ENCODE measurements at regions not wholly inside any gene's neighbourhood (a gene's known extent, or its start where the extent isn't known, plus 50 kb on each side); places are given as distances from the start of the nearest gene placed in this dataset.

DNA sequence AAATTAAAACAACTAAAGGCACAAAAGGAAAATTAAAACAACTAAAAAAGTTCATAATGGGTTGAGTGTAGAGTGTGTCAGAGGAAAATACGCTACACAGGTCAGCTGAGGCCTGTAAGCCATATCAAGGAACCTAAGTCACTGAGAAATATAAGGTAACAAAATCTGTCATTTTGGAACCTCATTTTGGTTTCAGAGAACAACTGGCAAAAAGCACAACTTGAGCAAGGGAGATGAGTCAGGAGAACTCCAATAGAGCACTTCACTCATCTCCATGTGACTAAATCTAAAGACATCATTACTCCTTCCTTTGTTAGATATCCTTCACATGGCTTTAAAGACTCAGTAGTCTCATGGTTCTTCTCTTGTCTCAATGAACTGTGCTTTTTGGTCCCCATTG, 269.4 kb upstream of the POU5F2 start:
- no peaks in the 10 kb centered on the region for H3K27me3 Mint-ChIP-seq
- H3K27ac Mint-ChIP-seq: no peak overlapping the region
- H3K4me3 Mint-ChIP-seq: no peak overlapping the region
- DNase-seq (ENCODE audit: extremely low spot score, unreplicated experiment): no peak
- peaks cover 11% of the 10 kb centered on the region for H3K9me3 Mint-ChIP-seq
- no peaks in the 10 kb centered on the region for H3K4me1 Mint-ChIP-seq (ENCODE audit: unreplicated experiment)
- peaks cover 23% of the 10 kb centered on the region for H3K36me3 Mint-ChIP-seq
- TF ChIP-seq, protein P1, sequence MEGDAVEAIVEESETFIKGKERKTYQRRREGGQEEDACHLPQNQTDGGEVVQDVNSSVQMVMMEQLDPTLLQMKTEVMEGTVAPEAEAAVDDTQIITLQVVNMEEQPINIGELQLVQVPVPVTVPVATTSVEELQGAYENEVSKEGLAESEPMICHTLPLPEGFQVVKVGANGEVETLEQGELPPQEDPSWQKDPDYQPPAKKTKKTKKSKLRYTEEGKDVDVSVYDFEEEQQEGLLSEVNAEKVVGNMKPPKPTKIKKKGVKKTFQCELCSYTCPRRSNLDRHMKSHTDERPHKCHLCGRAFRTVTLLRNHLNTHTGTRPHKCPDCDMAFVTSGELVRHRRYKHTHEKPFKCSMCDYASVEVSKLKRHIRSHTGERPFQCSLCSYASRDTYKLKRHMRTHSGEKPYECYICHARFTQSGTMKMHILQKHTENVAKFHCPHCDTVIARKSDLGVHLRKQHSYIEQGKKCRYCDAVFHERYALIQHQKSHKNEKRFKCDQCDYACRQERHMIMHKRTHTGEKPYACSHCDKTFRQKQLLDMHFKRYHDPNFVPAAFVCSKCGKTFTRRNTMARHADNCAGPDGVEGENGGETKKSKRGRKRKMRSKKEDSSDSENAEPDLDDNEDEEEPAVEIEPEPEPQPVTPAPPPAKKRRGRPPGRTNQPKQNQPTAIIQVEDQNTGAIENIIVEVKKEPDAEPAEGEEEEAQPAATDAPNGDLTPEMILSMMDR (conservative IDR thresholded peaks at IDR 0.05): no peak

DNA sequence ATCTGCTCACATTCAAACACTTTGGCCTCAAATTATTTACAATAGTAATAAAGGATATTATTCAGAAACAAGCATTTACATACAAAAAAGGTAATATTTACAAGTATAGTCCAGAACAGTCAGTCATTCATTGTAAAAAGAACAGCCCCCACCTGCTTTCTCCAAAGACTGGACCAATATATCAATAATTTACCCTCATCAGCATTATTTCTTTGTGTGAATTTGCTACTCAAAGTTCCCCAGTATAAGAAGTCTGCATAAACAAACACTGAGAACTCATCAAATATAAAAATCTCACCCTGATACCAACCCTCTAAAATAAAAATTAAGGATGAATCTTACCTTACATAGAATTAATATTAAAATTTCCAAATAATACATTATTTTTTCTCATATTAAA, 267.8 kb upstream of the POU5F2 start:
- Mint-ChIP-seq H3K4me1 (ENCODE audit: unreplicated experiment) (no peaks in the 10 kb centered on the region), H3K4me3 (no peak overlapping the region), H3K36me3 (peaks cover 15% of the 10 kb centered on the region), H3K9me3 (peaks cover 2% of the 10 kb centered on the region), H3K27ac (no peak overlapping the region), H3K27me3 (no peaks in the 10 kb centered on the region)
- TF ChIP-seq, protein P1 (conservative IDR thresholded peaks at IDR 0.05): no peak
- DNase-seq (ENCODE audit: extremely low spot score, unreplicated experiment): no peak

DNA sequence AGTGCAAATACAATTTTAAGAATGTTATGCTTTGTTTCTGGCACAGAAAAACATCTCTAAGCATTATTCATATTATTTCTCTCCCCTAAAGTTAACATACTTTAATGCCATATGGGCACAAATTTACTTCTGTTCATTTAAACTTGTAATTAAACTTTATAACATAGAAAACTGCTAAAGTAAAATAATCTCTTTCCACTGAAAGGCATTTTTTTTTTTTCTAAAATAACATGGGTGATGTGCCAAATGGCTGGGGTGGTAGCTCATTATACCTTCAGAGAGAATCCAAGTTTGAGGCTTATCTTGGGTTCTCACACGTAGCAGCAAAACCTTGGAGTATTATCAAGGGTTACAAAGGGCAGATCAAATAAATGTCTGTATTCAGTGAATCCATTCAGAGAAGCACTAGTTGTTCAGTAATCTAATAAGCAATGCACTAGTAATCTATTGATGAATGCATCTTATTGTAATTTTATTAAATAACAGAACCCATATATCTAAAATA, 257.6 kb upstream of the POU5F2 start:
- Mint-ChIP-seq H3K4me1 (ENCODE audit: unreplicated experiment) (no peaks in the 10 kb centered on the region), H3K4me3 (no peak overlapping the region), H3K27me3 (no peaks in the 10 kb centered on the region), H3K9me3 (no peaks in the 10 kb centered on the region), H3K36me3 (no peaks in the 10 kb centered on the region), H3K27ac (no peak overlapping the region)
- TF ChIP-seq, protein P1 (conservative IDR thresholded peaks at IDR 0.05): no peak
- no peak for DNase-seq (ENCODE audit: extremely low spot score, unreplicated experiment)

DNA sequence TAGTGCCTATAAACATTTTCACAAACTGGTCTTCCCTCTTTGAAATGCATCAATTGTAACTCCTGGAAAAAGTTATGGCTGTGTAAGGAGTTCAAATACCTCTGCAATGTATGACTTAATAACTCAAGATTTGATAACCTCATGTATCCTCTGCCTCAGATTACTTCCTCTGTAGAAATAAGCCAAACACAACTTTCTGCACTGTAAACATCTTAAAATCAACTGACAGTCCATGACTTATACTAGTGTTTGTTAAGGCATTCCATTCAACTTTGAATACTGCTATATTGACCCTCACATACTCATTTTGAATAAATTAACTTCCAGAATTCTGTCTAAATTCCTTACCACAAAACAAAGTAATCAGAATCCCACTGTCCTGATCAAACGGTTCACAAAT, 256.2 kb upstream of the POU5F2 start:
- TF ChIP-seq, protein P1 (conservative IDR thresholded peaks at IDR 0.05): no peak
- no peak for DNase-seq (ENCODE audit: extremely low spot score, unreplicated experiment)
- Mint-ChIP-seq H3K36me3 (no peaks in the 10 kb centered on the region), H3K27me3 (no peaks in the 10 kb centered on the region), H3K27ac (no peak overlapping the region), H3K4me3 (no peak overlapping the region), H3K4me1 (ENCODE audit: unreplicated experiment) (no peaks in the 10 kb centered on the region), H3K9me3 (no peaks in the 10 kb centered on the region)

DNA sequence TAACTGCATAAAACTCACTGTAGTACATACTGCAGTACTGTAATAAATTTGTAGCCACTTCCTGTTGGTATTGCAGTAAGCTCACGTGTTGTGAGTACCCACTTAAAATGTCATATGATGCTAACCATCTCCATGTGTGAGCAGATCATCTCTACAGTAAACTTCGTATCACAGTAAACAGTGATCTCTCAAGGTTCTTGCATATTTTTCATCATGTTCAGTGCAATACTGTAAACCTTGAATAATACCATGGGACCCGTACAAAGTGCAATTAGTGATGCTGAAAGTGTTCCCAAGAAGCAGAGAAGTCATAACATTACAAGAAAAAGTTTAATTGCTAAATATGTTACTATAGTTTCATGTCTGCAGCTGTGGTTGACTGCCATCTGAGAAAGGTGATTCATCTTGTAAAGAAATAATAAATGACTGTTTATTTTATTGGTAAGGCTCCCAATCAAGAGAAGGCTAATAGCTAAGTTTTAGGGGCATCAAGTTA, 253.8 kb upstream of the POU5F2 start:
- TF ChIP-seq, protein P1 (conservative IDR thresholded peaks at IDR 0.05): no peak
- no peak overlapping the region for H3K4me3 Mint-ChIP-seq
- H3K27ac Mint-ChIP-seq: no peak overlapping the region
- peaks cover 5% of the 10 kb centered on the region for H3K4me1 Mint-ChIP-seq (ENCODE audit: unreplicated experiment)
- H3K27me3 Mint-ChIP-seq: no peaks in the 10 kb centered on the region
- no peaks in the 10 kb centered on the region for H3K9me3 Mint-ChIP-seq
- no peak for DNase-seq (ENCODE audit: extremely low spot score, unreplicated experiment)
- H3K36me3 Mint-ChIP-seq: no peaks in the 10 kb centered on the region

DNA sequence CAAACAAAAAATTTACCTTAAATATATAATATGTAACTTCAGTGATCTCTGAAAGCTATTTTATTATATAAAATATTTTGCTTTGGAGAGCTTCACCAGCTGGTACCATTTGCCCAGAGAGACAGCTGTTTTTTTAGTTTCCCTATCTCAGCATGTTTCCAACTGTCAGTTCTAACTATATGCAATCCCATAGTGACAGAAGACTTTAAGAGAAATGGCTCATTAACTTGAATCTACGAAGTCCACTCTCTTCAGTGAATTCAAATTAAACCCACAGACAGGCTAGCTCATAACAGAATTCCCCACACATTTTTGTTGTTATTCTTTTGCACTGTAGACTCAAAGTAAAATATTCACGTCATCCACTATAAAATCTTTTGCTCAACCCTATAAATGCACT, 251.8 kb upstream of the POU5F2 start:
- peaks cover 1% of the 10 kb centered on the region for H3K36me3 Mint-ChIP-seq
- no peak for DNase-seq (ENCODE audit: extremely low spot score, unreplicated experiment)
- no peaks in the 10 kb centered on the region for H3K27me3 Mint-ChIP-seq
- H3K4me1 Mint-ChIP-seq (ENCODE audit: unreplicated experiment): peaks cover 5% of the 10 kb centered on the region
- H3K9me3 Mint-ChIP-seq: no peaks in the 10 kb centered on the region
- no peak overlapping the region for H3K27ac Mint-ChIP-seq
- TF ChIP-seq, protein P1 (conservative IDR thresholded peaks at IDR 0.05): no peak
- H3K4me3 Mint-ChIP-seq: no peak overlapping the region
